ENCODE measurements at regions not wholly inside any gene's neighbourhood (a gene's known extent, or its start where the extent isn't known, plus 50 kb on each side); places are given as distances from the start of the nearest gene placed in this dataset.

DNA sequence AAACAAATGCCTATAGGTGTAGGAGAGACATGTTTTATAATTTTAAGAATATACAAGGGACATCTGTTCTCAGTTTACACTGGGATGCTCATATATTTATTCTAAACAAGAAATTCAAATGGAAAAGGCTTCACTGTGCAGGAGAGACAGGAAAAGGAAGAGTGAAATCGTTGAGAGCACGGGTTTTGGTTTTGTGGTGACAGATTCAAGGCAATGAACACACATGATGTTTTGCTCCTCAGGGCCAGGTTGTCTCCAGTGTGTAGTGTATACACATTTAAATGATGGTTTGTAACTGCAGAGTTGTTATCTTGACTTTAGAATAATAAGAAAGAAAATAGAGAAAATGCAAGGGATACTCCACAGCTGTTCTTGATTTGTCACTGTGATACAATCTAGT is 73.7 kb downstream of the S1PR1 start:
- TF ChIP-seq, protein P1, sequence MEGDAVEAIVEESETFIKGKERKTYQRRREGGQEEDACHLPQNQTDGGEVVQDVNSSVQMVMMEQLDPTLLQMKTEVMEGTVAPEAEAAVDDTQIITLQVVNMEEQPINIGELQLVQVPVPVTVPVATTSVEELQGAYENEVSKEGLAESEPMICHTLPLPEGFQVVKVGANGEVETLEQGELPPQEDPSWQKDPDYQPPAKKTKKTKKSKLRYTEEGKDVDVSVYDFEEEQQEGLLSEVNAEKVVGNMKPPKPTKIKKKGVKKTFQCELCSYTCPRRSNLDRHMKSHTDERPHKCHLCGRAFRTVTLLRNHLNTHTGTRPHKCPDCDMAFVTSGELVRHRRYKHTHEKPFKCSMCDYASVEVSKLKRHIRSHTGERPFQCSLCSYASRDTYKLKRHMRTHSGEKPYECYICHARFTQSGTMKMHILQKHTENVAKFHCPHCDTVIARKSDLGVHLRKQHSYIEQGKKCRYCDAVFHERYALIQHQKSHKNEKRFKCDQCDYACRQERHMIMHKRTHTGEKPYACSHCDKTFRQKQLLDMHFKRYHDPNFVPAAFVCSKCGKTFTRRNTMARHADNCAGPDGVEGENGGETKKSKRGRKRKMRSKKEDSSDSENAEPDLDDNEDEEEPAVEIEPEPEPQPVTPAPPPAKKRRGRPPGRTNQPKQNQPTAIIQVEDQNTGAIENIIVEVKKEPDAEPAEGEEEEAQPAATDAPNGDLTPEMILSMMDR (IDR thresholded peaks at IDR 0.05) = no peak
- TF ChIP-seq POLR2A (IDR thresholded peaks at IDR 0.05) = no peak

Data from lower leg skin (tissue), 3 donors.